ENCODE measurements at regions not wholly inside any gene's neighbourhood (a gene's known extent, or its start where the extent isn't known, plus 50 kb on each side); places are given as distances from the start of the nearest gene placed in this dataset.
"Not testable (repeated sequence)": the region's sequence is repeated elsewhere in the genome, so short reads cannot be mapped to it uniquely, and the experiment has no call there.

GRCh38 chr6:5836597-5836996, 170.1 kb downstream of the NRN1 start:
- TF ChIP-seq, protein P1, sequence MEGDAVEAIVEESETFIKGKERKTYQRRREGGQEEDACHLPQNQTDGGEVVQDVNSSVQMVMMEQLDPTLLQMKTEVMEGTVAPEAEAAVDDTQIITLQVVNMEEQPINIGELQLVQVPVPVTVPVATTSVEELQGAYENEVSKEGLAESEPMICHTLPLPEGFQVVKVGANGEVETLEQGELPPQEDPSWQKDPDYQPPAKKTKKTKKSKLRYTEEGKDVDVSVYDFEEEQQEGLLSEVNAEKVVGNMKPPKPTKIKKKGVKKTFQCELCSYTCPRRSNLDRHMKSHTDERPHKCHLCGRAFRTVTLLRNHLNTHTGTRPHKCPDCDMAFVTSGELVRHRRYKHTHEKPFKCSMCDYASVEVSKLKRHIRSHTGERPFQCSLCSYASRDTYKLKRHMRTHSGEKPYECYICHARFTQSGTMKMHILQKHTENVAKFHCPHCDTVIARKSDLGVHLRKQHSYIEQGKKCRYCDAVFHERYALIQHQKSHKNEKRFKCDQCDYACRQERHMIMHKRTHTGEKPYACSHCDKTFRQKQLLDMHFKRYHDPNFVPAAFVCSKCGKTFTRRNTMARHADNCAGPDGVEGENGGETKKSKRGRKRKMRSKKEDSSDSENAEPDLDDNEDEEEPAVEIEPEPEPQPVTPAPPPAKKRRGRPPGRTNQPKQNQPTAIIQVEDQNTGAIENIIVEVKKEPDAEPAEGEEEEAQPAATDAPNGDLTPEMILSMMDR (IDR thresholded peaks at IDR 0.05; ENCODE audit: low read length): not testable (repeated sequence)
- TF ChIP-seq EZH2 (IDR thresholded peaks at IDR 0.05; ENCODE audit: borderline replicate concordance, low read length): not testable (repeated sequence)

All from OCI-LY1 (cell line).